ENCODE measurements at regions not wholly inside any gene's neighbourhood (a gene's known extent, or its start where the extent isn't known, plus 50 kb on each side); places are given as distances from the start of the nearest gene placed in this dataset.

- Histone ChIP-seq H3K4me3 (replicated peaks in 1 of 2; ENCODE audit: low read depth in 1 of 2, low read length in 2 of 2) (no peak overlapping the region), H4K20me1 (ENCODE audit: insufficient read depth) (no peaks in the 10 kb centered on the region), H3K27ac (ENCODE audit: low read depth, low read length) (no peak overlapping the region), H3K9ac (ENCODE audit: low read length) (no peak overlapping the region), H3K9me2 (ENCODE audit: insufficient read depth) (no peaks in the 10 kb centered on the region), H3K4me2 (ENCODE audit: low read length) (no peak overlapping the region), H3K36me3 (ENCODE audit: control insufficient read depth in 1 of 2, insufficient read depth in 2 of 2, low read length in 2 of 2) (no peaks in the 10 kb centered on the region), H3K4me1 (ENCODE audit: control insufficient read depth in 1 of 2, insufficient read depth in 2 of 2, low read length in 2 of 2) (no peaks in the 10 kb centered on the region), H3K9me3 (ENCODE audit: control insufficient read depth in 1 of 2, insufficient read depth in 1 of 2, low read depth in 1 of 2, low read length in 2 of 2) (no peaks in the 10 kb centered on the region), H3K79me2 (ENCODE audit: insufficient read depth, low read length) (no peaks in the 10 kb centered on the region), H3K27me3 (ENCODE audit: insufficient read depth, low read length) (no peaks in the 10 kb centered on the region), H2AFZ (ENCODE audit: low read depth, low read length, poor library complexity, severe bottlenecking) (no peak overlapping the region)
- DNase-seq (ENCODE audit: low read depth, low spot score) (no peak), ATAC-seq (no peak)
- ChIA-PET POLR2A (no interaction called here), RAD21 (ENCODE audit: low non-redundant PET in 1 of 2, low total read pairs in 2 of 2, uncharacterized antibody in 2 of 2, unreplicated experiment in 2 of 2) (no interaction called here), CTCF (no interaction called here)
- intact Hi-C loops (cut with micrococcal nuclease) = no loop called here
- no peak for TF ChIP-seq CBX3 (IDR thresholded peaks at IDR 0.05; ENCODE audit: low read depth)
- no peak for TF ChIP-seq POLR2AphosphoS5 (IDR thresholded peaks at IDR 0.05; ENCODE audit: low read depth, low read length)
- TF ChIP-seq ELF1 (IDR thresholded peaks at IDR 0.05; ENCODE audit: borderline replicate concordance, low read depth) = no peak
- TF ChIP-seq ATF3 (IDR thresholded peaks at IDR 0.05) = no peak
- no peak for TF ChIP-seq RAD21 (IDR thresholded peaks at IDR 0.05; ENCODE audit: low read depth)
- TF ChIP-seq CEBPB (IDR thresholded peaks at IDR 0.05; ENCODE audit: low read depth) = no peak
- no peak for TF ChIP-seq FOSL1 (IDR thresholded peaks at IDR 0.05; ENCODE audit: low read depth)
- TF ChIP-seq EZH2phosphoT487 (IDR thresholded peaks at IDR 0.05; ENCODE audit: borderline replicate concordance) = no peak
- TF ChIP-seq SRF (IDR thresholded peaks at IDR 0.05; ENCODE audit: low read depth) = no peak
- no peak for TF ChIP-seq YY1 (IDR thresholded peaks at IDR 0.05; ENCODE audit: extremely low read depth, insufficient replicate concordance, low read depth, low read length)
- no TSS peak for BruUV-seq (replicated peaks)
These were observed 835.3 kb downstream of the CDY2B start for GRCh38 chrY:17044723-17045122.

- no peak for ATAC-seq
- Histone ChIP-seq H3K9me3 (ENCODE audit: control insufficient read depth in 1 of 2, insufficient read depth in 1 of 2, low read depth in 1 of 2, low read length in 2 of 2) (no peaks in the 10 kb centered on the region), H3K79me2 (ENCODE audit: insufficient read depth, low read length) (no peaks in the 10 kb centered on the region), H3K27me3 (ENCODE audit: insufficient read depth, low read length) (no peaks in the 10 kb centered on the region), H3K9ac (ENCODE audit: low read length) (no peak overlapping the region), H3K4me2 (ENCODE audit: low read length) (no peak overlapping the region), H4K20me1 (ENCODE audit: insufficient read depth) (no peaks in the 10 kb centered on the region), H3K4me1 (ENCODE audit: control insufficient read depth in 1 of 2, insufficient read depth in 2 of 2, low read length in 2 of 2) (no peaks in the 10 kb centered on the region), H3K36me3 (ENCODE audit: control insufficient read depth in 1 of 2, insufficient read depth in 2 of 2, low read length in 2 of 2) (no peaks in the 10 kb centered on the region), H2AFZ (ENCODE audit: low read depth, low read length, poor library complexity, severe bottlenecking) (no peak overlapping the region), H3K9me2 (ENCODE audit: insufficient read depth) (no peaks in the 10 kb centered on the region), H3K27ac (ENCODE audit: low read depth, low read length) (no peak overlapping the region), H3K4me3 (replicated peaks in 1 of 2; ENCODE audit: low read depth in 1 of 2, low read length in 2 of 2) (no peak overlapping the region)
- RAD21 ChIA-PET (ENCODE audit: low non-redundant PET in 1 of 2, low total read pairs in 2 of 2, uncharacterized antibody in 2 of 2, unreplicated experiment in 2 of 2) = no interaction called here
- CTCF ChIA-PET = no interaction called here
- no peak for DNase-seq (ENCODE audit: low read depth, low spot score)
- no TSS peak for BruUV-seq (replicated peaks)
- intact Hi-C loops (cut with micrococcal nuclease) = no loop called here
- TF ChIP-seq POLR2A (IDR thresholded peaks at IDR 0.05; ENCODE audit: borderline replicate concordance, extremely low read depth, insufficient read depth, insufficient read length) (no peak), FOSL1 (IDR thresholded peaks at IDR 0.05; ENCODE audit: low read depth) (no peak), RAD21 (IDR thresholded peaks at IDR 0.05; ENCODE audit: low read depth) (no peak), SRF (IDR thresholded peaks at IDR 0.05; ENCODE audit: low read depth) (no peak), YY1 (IDR thresholded peaks at IDR 0.05; ENCODE audit: extremely low read depth, insufficient replicate concordance, low read depth, low read length) (no peak), JUND (IDR thresholded peaks at IDR 0.05) (no peak), MAX (IDR thresholded peaks at IDR 0.05) (no peak), TCF7L2 (IDR thresholded peaks at IDR 0.05; ENCODE audit: borderline replicate concordance, extremely low read depth, insufficient read depth, insufficient read length) (no peak), ELF1 (IDR thresholded peaks at IDR 0.05; ENCODE audit: borderline replicate concordance, low read depth) (no peak), SP1 (IDR thresholded peaks at IDR 0.05; ENCODE audit: low read depth) (no peak), ZFX (IDR thresholded peaks at IDR 0.05) (no peak), EZH2phosphoT487 (IDR thresholded peaks at IDR 0.05; ENCODE audit: borderline replicate concordance) (no peak), SIN3A (IDR thresholded peaks at IDR 0.05; ENCODE audit: low read depth) (no peak), ZNF274 (IDR thresholded peaks at IDR 0.05; ENCODE audit: low read depth, low read length) (no peak), REST (IDR thresholded peaks at IDR 0.05; ENCODE audit: low read depth) (no peak), EZH2 (IDR thresholded peaks at IDR 0.05) (no peak)
- POLR2A ChIA-PET = no interaction called here
These were observed 835.7 kb downstream of the CDY2B start for GRCh38 chrY:17044272-17044671.
